PFSK-1 (cell line): ENCODE measurements at regions not wholly inside any gene's neighbourhood (a gene's known extent, or its start where the extent isn't known, plus 50 kb on each side); places are given as distances from the start of the nearest gene placed in this dataset.

ENCODE experiments used
- FOXP2 ChIP-seq: optimal IDR thresholded peaks from 2 replicates; pipeline ENCODE3; 2011; ENCODE audit warnings: borderline replicate concordance, control low read depth, inconsistent platforms; ENCODE audit not compliant: insufficient read depth; ENCODE audit errors: extremely low read length, extremely low read depth
- POLR2AphosphoS5 ChIP-seq: IDR thresholded peaks from 2 replicates; pipeline ENCODE4 v1.6.1; 2012; ENCODE audit warnings: low read depth, mild to moderate bottlenecking, control low read depth, low read length, moderate library complexity
- SIN3A ChIP-seq: IDR thresholded peaks from 2 replicates; pipeline ENCODE4 v1.6.1; 2012; ENCODE audit warnings: mild to moderate bottlenecking, low read length, moderate library complexity, borderline replicate concordance; ENCODE audit not compliant: insufficient read depth
- TAF1 ChIP-seq: IDR thresholded peaks from 2 replicates; pipeline ENCODE4 v1.6.1; 2012; ENCODE audit warnings: low read length, control low read depth, borderline replicate concordance; ENCODE audit not compliant: insufficient read depth
- TF ChIP-seq, protein P1 (sequence below), 2 experiments: IDR thresholded peaks; 2 replicates each; pipeline versions ENCODE4 v1.6.1 to v1.8.0; 2011 to 2012; ENCODE audit warnings: low read depth in 2 of 2, low read length in 2 of 2, control low read depth in 1 of 2, inconsistent platforms in 1 of 2, mild to moderate bottlenecking in 1 of 2, moderate library complexity in 1 of 2; ENCODE audit not compliant: insufficient read depth in 1 of 2

DNA sequence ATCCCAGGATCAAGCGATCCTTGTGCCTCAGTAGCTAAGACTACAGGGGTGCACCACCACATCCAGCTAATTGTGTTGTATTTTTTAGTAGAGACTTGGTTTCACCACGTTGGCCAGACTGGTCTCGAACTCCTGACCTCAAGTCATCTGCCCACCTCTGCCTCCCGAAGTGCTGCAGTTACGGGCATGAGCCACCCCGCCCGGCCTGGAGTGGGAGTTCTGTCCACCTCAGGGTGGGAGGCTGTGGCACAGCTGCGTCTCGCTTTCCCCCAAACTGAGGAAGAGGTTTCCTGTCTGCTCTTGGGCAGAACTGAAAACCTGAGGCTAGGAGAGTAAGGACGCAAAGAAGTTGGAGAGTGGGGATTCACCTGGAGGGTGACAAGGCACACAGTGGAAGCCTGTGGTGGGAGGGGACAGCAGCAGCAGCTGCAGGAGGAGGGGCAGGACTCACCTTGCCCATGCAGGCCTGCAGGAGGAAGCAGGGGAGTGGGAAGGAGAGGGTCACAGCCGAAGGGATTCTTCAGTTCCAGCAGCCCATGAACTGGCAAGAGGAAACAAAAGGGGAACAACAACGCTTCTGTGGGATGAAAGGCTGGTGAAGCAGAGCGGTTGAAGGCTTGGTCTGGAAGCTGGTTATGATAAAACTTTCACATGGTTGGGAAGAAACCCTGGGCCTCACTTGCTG, 181.4 kb downstream of the GAS1 start:
- TF ChIP-seq FOXP2 (no peak), POLR2AphosphoS5 (no peak), SIN3A (no peak), TAF1 (no peak)
- TF ChIP-seq, protein P1, sequence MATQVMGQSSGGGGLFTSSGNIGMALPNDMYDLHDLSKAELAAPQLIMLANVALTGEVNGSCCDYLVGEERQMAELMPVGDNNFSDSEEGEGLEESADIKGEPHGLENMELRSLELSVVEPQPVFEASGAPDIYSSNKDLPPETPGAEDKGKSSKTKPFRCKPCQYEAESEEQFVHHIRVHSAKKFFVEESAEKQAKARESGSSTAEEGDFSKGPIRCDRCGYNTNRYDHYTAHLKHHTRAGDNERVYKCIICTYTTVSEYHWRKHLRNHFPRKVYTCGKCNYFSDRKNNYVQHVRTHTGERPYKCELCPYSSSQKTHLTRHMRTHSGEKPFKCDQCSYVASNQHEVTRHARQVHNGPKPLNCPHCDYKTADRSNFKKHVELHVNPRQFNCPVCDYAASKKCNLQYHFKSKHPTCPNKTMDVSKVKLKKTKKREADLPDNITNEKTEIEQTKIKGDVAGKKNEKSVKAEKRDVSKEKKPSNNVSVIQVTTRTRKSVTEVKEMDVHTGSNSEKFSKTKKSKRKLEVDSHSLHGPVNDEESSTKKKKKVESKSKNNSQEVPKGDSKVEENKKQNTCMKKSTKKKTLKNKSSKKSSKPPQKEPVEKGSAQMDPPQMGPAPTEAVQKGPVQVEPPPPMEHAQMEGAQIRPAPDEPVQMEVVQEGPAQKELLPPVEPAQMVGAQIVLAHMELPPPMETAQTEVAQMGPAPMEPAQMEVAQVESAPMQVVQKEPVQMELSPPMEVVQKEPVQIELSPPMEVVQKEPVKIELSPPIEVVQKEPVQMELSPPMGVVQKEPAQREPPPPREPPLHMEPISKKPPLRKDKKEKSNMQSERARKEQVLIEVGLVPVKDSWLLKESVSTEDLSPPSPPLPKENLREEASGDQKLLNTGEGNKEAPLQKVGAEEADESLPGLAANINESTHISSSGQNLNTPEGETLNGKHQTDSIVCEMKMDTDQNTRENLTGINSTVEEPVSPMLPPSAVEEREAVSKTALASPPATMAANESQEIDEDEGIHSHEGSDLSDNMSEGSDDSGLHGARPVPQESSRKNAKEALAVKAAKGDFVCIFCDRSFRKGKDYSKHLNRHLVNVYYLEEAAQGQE (IDR thresholded peaks at IDR 0.05; ENCODE audit: insufficient read depth in 1 of 2, low read depth in 2 of 2, low read length in 2 of 2): no peak

DNA sequence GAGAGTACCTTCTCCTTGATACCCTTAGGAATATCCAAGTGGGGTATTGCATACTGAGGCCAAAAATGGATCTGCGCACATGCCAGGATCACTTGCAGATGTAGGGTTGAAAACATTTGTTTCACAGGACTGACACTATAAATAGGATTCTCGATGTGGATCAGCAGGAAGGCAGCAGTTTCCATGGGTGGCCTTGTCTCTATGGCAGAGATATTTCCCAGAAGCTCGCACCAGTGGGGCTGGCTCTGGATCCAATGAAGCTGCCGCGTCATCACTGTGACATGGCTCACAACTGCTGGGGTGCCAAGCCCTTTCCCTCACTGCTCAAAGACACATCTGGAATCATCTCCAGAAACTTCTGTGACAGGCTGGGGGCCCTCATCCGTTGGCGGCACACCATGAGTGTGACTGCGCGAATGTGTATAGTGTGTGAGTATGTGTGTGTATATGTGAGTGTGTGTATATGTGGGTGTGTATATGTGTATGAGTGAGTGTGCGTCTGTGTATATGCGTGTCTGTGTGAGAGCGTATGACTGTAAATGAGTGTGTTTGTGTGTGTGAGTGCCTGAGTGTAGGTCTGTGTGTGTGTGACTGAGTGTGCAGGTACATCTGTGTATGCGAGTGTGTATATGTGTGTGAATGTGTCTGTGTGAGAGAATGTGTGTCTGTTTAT, 182.5 kb downstream of the GAS1 start:
- TF ChIP-seq POLR2AphosphoS5 (no peak), TAF1 (no peak), SIN3A (no peak), FOXP2 (no peak)
- TF ChIP-seq, protein P1 (IDR thresholded peaks at IDR 0.05; ENCODE audit: insufficient read depth in 1 of 2, low read depth in 2 of 2, low read length in 2 of 2): no peak

DNA sequence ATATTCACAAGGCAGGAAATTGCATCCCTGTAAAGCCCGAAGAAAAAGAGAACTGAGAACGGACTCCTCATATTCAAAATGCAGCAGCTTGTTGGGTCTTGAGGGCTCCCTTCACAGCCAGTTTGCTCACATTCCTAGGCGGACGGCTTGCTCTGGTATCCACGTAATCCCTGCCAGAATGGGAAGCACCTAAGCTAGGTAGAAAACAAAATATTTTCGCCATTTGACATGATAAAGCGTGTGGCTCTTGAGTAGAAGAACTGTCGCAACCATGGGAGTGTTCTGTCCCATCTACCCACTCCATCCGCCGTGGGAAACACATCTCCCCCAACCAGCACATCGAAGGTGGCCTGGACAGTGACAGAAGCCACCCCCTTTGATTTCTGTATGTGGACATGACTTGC, 183.1 kb downstream of the GAS1 start:
- TF ChIP-seq FOXP2: no peak
- TF ChIP-seq TAF1: no peak
- no peak for TF ChIP-seq SIN3A

DNA sequence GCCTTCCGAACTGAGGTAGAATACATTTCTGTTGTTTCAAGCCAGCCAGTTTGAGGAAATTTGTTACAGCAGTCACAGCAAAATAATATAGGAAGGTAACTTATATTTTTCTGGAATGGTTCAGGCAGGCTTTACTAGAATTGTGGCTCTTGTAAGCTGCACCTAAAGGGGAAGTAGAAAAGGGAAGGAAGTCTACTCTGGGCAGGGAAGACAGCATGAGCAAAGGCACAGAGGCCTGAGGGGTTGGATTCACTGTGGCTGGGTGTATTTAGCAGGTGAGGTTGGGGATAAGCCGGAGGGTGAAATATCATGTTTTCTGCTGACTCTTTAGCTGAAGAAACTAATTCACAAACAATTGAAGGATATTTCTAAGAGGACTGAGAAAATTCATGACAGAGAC, 183.5 kb downstream of the GAS1 start:
- TF ChIP-seq SIN3A (no peak), TAF1 (no peak), FOXP2 (no peak), POLR2AphosphoS5 (no peak)
- TF ChIP-seq, protein P1 (IDR thresholded peaks at IDR 0.05; ENCODE audit: insufficient read depth in 1 of 2, low read depth in 2 of 2, low read length in 2 of 2): no peak

DNA sequence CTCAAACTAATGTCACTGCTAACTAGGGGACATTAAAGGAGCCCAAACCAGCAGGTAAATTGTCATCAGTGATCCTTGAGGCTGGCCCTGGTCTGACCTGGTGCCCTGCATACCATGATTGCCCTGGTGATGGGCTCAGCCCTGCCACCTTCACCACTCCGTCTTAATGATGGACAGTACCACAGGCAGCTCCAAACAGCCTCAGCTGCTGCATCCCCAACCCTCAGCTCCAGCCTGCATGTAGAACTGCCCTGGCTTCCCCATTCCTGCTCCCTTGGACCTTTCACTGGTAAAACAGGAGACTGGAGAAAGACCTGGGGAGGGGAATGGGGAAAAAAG, 190.0 kb downstream of the GAS1 start:
- TF ChIP-seq FOXP2: no peak
- no peak for TF ChIP-seq SIN3A
- TF ChIP-seq POLR2AphosphoS5: no peak
- TF ChIP-seq TAF1: no peak
- TF ChIP-seq, protein P1 (IDR thresholded peaks at IDR 0.05; ENCODE audit: insufficient read depth in 1 of 2, low read depth in 2 of 2, low read length in 2 of 2): no peak
